ENCODE measurements at regions not wholly inside any gene's neighbourhood (a gene's known extent, or its start where the extent isn't known, plus 50 kb on each side); places are given as distances from the start of the nearest gene placed in this dataset.
A peak's percentile ranks its signal among the peaks of the same experiment; 100 is the strongest.

DNA sequence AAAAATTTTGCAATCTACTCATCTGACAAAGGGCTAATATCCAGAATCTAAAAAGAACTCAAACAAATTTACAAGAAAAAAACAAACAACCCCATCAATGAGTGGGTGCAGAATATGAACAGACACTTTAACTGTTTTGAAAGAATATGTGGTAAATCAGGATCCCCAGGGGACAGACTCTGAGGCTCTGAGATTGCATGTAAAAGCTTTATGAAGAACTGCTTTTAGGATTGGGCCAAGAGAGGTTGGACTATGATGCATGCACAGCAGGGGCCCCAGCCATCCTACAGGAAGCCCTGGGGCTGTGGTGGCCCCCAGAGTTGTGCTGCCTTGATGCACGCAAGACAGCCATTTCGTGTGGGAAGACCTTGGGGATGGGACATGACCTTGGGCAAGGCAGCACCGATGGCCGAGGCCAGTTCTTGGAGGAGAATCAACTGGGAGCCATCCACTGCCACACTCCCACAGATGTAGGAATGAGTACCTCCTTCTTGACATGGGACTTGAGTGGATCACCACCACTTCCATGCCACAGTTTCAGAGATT lies 298.1 kb upstream of the THBS1 start:
- Histone ChIP-seq H3K4me3 (ENCODE audit: insufficient read depth, low read depth, low read length) (no peak overlapping the region), H3K9me3 (ENCODE audit: insufficient read depth, low read depth, low read length) (no peaks in the 10 kb centered on the region), H3K79me2 (ENCODE audit: insufficient read depth, low read length) (no peaks in the 10 kb centered on the region), H3K4me1 (ENCODE audit: insufficient read depth, low read length) (peaks cover 37% of the 10 kb centered on the region), H3K4me2 (ENCODE audit: low read length) (no peak overlapping the region), H3K36me3 (ENCODE audit: insufficient read depth, low read length) (no peaks in the 10 kb centered on the region), H3K27me3 (ENCODE audit: insufficient read depth, low read length) (no peaks in the 10 kb centered on the region), H3K27ac (ENCODE audit: low read depth, low read length) (no peak overlapping the region), H3K9ac (ENCODE audit: low read length) (no peak overlapping the region), H4K20me1 (ENCODE audit: insufficient read depth, low read length) (no peaks in the 10 kb centered on the region), H2AFZ (ENCODE audit: low read depth, low read length) (no peak overlapping the region)
- Mint-ChIP-seq H3K4me1 (ENCODE audit: low read depth, unreplicated experiment) (peaks cover 44% of the 10 kb centered on the region), H3K9me3 (ENCODE audit: unreplicated experiment) (peaks cover 8% of the 10 kb centered on the region), H3K27me3 (ENCODE audit: low read depth, unreplicated experiment) (no peaks in the 10 kb centered on the region), H3K4me3 (ENCODE audit: unreplicated experiment) (no peak overlapping the region), H3K36me3 (ENCODE audit: low read depth, unreplicated experiment) (no peaks in the 10 kb centered on the region), H3K27ac (ENCODE audit: unreplicated experiment) (no peak overlapping the region)
- TF ChIP-seq, protein P1, sequence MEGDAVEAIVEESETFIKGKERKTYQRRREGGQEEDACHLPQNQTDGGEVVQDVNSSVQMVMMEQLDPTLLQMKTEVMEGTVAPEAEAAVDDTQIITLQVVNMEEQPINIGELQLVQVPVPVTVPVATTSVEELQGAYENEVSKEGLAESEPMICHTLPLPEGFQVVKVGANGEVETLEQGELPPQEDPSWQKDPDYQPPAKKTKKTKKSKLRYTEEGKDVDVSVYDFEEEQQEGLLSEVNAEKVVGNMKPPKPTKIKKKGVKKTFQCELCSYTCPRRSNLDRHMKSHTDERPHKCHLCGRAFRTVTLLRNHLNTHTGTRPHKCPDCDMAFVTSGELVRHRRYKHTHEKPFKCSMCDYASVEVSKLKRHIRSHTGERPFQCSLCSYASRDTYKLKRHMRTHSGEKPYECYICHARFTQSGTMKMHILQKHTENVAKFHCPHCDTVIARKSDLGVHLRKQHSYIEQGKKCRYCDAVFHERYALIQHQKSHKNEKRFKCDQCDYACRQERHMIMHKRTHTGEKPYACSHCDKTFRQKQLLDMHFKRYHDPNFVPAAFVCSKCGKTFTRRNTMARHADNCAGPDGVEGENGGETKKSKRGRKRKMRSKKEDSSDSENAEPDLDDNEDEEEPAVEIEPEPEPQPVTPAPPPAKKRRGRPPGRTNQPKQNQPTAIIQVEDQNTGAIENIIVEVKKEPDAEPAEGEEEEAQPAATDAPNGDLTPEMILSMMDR (IDR thresholded peaks at IDR 0.05; ENCODE audit: insufficient read depth, low read depth, low read length) = no peak
- TF ChIP-seq EZH2 (IDR thresholded peaks at IDR 0.05; ENCODE audit: insufficient read depth, low read length) = no peak
- no peak for DNase-seq (ENCODE audit: low read depth)
- FAIRE-seq = no peak

DNA sequence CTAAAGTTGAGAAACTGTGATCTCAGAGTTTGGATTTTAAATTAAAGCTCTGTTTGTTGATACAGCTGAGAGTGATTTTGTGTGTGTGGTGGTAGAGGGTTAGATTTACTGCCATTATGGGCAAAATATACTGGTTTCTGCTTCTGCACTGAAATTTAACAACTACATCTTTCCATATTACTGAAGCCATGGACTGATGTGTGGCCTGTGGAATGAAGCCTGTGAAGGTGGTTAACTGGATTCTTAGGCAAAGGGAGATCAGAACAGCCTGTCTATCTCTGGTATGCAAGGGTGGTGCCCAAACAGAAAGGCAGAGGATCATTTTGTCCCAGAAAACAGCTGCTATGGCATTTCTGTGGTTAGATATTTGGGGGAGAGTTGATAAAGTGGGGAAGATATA lies 297.3 kb upstream of the THBS1 start:
- Mint-ChIP-seq H3K36me3 (ENCODE audit: low read depth, unreplicated experiment) (no peaks in the 10 kb centered on the region), H3K4me3 (ENCODE audit: unreplicated experiment) (no peak overlapping the region), H3K27ac (ENCODE audit: unreplicated experiment) (peak overlapping the region; percentile 4), H3K9me3 (ENCODE audit: unreplicated experiment) (peaks cover 8% of the 10 kb centered on the region), H3K4me1 (ENCODE audit: low read depth, unreplicated experiment) (peaks cover 46% of the 10 kb centered on the region), H3K27me3 (ENCODE audit: low read depth, unreplicated experiment) (no peaks in the 10 kb centered on the region)
- H2AFZ ChIP-seq (ENCODE audit: low read depth, low read length) = no peak overlapping the region
- no peaks in the 10 kb centered on the region for H3K27me3 ChIP-seq (ENCODE audit: insufficient read depth, low read length)
- no peak for TF ChIP-seq EZH2 (IDR thresholded peaks at IDR 0.05; ENCODE audit: insufficient read depth, low read length)
- TF ChIP-seq, protein P1 (IDR thresholded peaks at IDR 0.05; ENCODE audit: insufficient read depth, low read depth, low read length) = no peak
- H3K36me3 ChIP-seq (ENCODE audit: insufficient read depth, low read length) = no peaks in the 10 kb centered on the region
- H3K79me2 ChIP-seq (ENCODE audit: insufficient read depth, low read length) = no peaks in the 10 kb centered on the region
- H3K4me3 ChIP-seq (ENCODE audit: insufficient read depth, low read depth, low read length) = no peak overlapping the region
- H3K4me1 ChIP-seq (ENCODE audit: insufficient read depth, low read length) = peaks cover 40% of the 10 kb centered on the region
- no peak overlapping the region for H3K27ac ChIP-seq (ENCODE audit: low read depth, low read length)
- FAIRE-seq = peak; percentile 87
- no peak overlapping the region for H3K9ac ChIP-seq (ENCODE audit: low read length)
- DNase-seq (ENCODE audit: low read depth) = peak; percentile 46
- H4K20me1 ChIP-seq (ENCODE audit: insufficient read depth, low read length) = no peaks in the 10 kb centered on the region
- no peaks in the 10 kb centered on the region for H3K9me3 ChIP-seq (ENCODE audit: insufficient read depth, low read depth, low read length)
- H3K4me2 ChIP-seq (ENCODE audit: low read length) = no peak overlapping the region

DNA sequence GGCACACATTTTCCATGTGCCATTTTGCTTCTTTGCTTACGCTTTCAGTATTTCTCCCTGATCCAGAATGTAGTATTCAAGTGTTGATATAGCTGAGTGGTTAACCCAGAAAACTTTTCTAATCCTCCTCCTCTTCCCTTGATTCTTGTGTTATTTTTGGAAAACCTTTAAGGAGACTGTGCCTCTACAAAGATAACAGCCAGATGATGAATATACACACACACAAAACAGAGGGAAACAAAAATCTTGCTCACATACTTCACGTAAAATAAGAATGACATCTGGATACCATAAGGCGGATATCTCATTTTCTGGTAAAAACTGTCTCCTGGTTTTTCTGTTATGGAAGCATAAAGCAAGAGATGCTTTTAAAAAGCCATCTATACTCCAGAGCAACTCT lies 295.8 kb upstream of the THBS1 start:
- Histone ChIP-seq H3K79me2 (ENCODE audit: insufficient read depth, low read length) (no peaks in the 10 kb centered on the region), H3K4me2 (ENCODE audit: low read length) (peak overlapping the region; percentile 21), H3K4me3 (ENCODE audit: insufficient read depth, low read depth, low read length) (no peak overlapping the region), H3K4me1 (ENCODE audit: insufficient read depth, low read length) (peaks cover 40% of the 10 kb centered on the region), H3K36me3 (ENCODE audit: insufficient read depth, low read length) (no peaks in the 10 kb centered on the region), H3K9ac (ENCODE audit: low read length) (no peak overlapping the region), H3K27ac (ENCODE audit: low read depth, low read length) (no peak overlapping the region), H3K27me3 (ENCODE audit: insufficient read depth, low read length) (no peaks in the 10 kb centered on the region), H3K9me3 (ENCODE audit: insufficient read depth, low read depth, low read length) (no peaks in the 10 kb centered on the region), H2AFZ (ENCODE audit: low read depth, low read length) (no peak overlapping the region), H4K20me1 (ENCODE audit: insufficient read depth, low read length) (no peaks in the 10 kb centered on the region)
- Mint-ChIP-seq H3K27me3 (ENCODE audit: low read depth, unreplicated experiment) (no peaks in the 10 kb centered on the region), H3K9me3 (ENCODE audit: unreplicated experiment) (peaks cover 8% of the 10 kb centered on the region), H3K4me1 (ENCODE audit: low read depth, unreplicated experiment) (peaks cover 46% of the 10 kb centered on the region), H3K36me3 (ENCODE audit: low read depth, unreplicated experiment) (no peaks in the 10 kb centered on the region), H3K27ac (ENCODE audit: unreplicated experiment) (peak overlapping the region; percentile 50), H3K4me3 (ENCODE audit: unreplicated experiment) (no peak overlapping the region)
- peak; percentile 86 for DNase-seq (ENCODE audit: low read depth)
- FAIRE-seq = peak; percentile 72
- TF ChIP-seq EZH2 (IDR thresholded peaks at IDR 0.05; ENCODE audit: insufficient read depth, low read length) = no peak
- TF ChIP-seq, protein P1 (IDR thresholded peaks at IDR 0.05; ENCODE audit: insufficient read depth, low read depth, low read length) = no peak
